ENCODE measurements at regions not wholly inside any gene's neighbourhood (a gene's known extent, or its start where the extent isn't known, plus 50 kb on each side); places are given as distances from the start of the nearest gene placed in this dataset.
A peak's percentile ranks its signal among the peaks of the same experiment; 100 is the strongest.

DNA sequence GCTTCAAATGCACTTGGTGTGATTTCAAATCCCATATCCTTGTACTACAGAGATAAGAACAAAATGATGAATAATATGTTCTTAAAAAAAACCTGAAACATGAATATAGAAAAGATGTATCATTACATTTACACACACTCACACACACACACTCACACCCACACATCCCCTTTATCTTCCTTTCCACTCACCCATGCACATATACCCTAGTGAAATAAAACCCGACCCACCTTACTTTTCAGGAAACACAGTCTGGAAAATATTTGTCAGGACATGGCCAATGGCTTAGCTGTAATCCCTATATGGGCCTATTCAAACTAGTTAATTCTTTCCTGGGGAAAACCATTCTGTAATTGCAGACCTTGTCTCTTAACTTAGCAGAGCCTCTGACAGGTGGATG, 60.8 kb upstream of the EDN1 start:
- no peak for DNase-seq
- Histone ChIP-seq H3K4me3 (no peak overlapping the region), H3K36me3 (no peaks in the 10 kb centered on the region), H3K4me1 (peaks cover 0 to 8% (median 5%) of the 10 kb centered on the region in 4 donors), H3K27ac (no peak overlapping the region), H3K9me3 (no peaks in the 10 kb centered on the region), H3K27me3 (no peaks in the 10 kb centered on the region)
- TF ChIP-seq, protein P1, sequence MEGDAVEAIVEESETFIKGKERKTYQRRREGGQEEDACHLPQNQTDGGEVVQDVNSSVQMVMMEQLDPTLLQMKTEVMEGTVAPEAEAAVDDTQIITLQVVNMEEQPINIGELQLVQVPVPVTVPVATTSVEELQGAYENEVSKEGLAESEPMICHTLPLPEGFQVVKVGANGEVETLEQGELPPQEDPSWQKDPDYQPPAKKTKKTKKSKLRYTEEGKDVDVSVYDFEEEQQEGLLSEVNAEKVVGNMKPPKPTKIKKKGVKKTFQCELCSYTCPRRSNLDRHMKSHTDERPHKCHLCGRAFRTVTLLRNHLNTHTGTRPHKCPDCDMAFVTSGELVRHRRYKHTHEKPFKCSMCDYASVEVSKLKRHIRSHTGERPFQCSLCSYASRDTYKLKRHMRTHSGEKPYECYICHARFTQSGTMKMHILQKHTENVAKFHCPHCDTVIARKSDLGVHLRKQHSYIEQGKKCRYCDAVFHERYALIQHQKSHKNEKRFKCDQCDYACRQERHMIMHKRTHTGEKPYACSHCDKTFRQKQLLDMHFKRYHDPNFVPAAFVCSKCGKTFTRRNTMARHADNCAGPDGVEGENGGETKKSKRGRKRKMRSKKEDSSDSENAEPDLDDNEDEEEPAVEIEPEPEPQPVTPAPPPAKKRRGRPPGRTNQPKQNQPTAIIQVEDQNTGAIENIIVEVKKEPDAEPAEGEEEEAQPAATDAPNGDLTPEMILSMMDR (IDR thresholded peaks at IDR 0.05) = no peak
- intact Hi-C loops (cut with DNase I; ENCODE audit: low total_unique reads) = no loop called here

DNA sequence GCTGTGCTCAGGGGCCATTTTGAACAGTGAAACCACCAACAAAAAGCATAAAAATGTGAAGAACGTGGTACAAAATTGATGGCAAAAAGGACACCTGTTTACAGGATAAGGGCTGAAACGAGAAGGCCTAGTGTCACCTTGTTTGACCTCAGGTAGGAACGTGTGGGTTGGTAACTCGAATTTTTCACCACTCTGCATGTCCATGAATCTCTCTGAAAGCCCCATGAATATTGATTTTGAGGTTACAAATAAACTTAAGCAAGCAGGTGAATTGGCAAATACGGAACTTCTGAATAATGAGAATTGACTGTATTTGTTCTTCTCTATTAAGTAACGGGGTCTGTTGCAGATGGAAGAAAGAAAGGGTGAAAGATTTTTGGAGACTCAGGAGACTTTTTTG, 59.6 kb upstream of the EDN1 start:
- intact Hi-C loops (cut with DNase I; ENCODE audit: low total_unique reads) = loop anchor here (5.0 kb wide), 1 partner anchor 643 kb away; no protein-coding TSS in a partner anchor
- Histone ChIP-seq H3K27me3 (no peaks in the 10 kb centered on the region), H3K9me3 (no peaks in the 10 kb centered on the region), H3K36me3 (no peaks in the 10 kb centered on the region), H3K4me1 (peaks cover 0 to 8% (median 5%) of the 10 kb centered on the region in 4 donors), H3K27ac (no peak overlapping the region), H3K4me3 (no peak overlapping the region)
- TF ChIP-seq, protein P1 (IDR thresholded peaks at IDR 0.05) = no peak
- no peak for DNase-seq

DNA sequence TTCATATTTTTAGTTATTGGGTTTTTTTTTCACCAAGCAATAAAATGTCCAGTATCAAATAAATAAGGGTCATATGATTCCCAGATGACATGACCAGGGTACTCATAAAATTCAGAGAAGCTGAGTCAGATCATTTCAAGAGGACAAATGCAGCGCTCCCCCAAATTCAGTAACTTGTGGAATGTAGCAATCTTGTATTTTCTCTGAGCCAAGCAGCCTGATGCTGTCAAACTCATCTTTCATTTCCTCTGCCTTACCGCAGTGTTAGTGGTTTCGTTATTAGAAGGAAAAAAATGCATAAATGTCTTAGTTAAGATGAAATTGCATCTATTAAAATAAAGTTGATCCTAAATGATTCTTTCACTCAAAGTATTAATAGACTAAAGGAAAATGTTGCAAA, 57.8 kb upstream of the EDN1 start:
- no peak overlapping the region for H3K4me3 ChIP-seq
- intact Hi-C loops (cut with DNase I; ENCODE audit: low total_unique reads) = loop anchor here (5.0 kb wide), 1 partner anchor 645 kb away; no protein-coding TSS in a partner anchor
- peaks cover 0 to 8% (median 5%) of the 10 kb centered on the region in 4 donors for H3K4me1 ChIP-seq
- no peaks in the 10 kb centered on the region for H3K9me3 ChIP-seq
- DNase-seq = no peak
- H3K36me3 ChIP-seq = no peaks in the 10 kb centered on the region
- TF ChIP-seq, protein P1 (IDR thresholded peaks at IDR 0.05) = no peak
- H3K27ac ChIP-seq = no peak overlapping the region
- H3K27me3 ChIP-seq = no peaks in the 10 kb centered on the region

DNA sequence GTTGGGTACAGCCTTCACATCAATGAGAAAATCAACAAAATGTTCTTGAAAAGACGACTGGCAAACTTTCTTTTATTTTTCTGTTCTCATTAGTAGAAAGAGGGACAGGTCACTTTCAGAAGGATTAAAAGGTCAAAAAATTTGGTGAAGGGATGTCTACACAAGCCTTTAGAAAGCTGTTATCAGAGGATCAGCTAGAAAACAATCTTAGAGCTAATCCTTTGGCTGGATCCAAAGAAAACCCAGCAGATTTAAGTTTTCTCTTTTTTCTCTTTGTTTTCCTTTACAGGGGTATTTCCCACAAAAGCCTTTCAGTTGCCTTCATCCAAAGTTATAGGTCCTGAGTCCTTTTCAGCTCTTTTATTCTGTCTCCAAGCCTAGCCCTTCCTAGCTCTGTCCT, 57.3 kb upstream of the EDN1 start:
- TF ChIP-seq, protein P1 (IDR thresholded peaks at IDR 0.05) = no peak
- DNase-seq = no peak
- Histone ChIP-seq H3K4me3 (no peak overlapping the region), H3K4me1 (peaks cover 0 to 8% (median 5%) of the 10 kb centered on the region in 4 donors), H3K27ac (no peak overlapping the region), H3K36me3 (no peaks in the 10 kb centered on the region), H3K27me3 (no peaks in the 10 kb centered on the region), H3K9me3 (no peaks in the 10 kb centered on the region)
- intact Hi-C loops (cut with DNase I; ENCODE audit: low total_unique reads) = loop anchor here (5.0 kb wide), 1 partner anchor 646 kb away; no protein-coding TSS in a partner anchor

DNA sequence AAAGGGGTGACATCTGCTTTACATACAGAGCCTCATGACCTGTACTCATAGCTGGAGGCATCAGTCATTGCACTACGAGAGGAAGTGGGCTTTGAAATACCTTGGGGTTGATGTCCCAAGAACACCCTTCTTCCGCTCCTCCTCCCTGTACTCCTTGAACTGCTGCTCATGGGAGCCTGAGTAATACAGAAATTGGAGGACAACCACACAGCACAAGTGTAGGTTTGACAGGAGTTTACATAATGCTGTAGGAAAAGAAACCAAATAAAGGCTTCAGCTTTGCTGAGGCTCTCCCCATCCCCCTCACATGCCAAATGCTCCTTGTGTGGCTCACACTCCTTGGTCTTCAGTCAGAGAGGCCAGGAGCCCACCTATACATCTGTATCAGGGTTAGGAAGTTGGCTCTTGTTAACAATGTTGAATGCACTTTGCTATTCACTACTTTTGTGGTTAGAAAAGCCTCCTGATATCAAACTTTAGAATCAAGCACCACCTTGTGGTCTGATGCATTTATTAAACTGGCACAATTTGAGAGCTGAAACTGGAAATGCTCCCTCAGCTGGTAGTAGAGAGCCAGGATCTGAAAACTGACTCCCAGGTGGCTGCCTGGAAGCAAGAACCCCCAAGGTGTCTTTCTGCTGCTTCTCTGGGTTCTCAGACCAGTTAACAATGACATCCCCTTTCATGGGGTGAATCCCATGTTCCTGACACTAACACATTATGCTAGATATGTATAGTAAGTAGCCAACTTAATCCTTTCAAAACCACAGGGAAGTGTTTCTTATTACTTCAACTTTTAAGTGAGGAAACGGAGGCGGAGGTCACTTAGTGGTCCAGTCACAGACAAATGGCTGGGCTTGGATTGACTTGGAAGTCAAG, 56.2 kb upstream of the EDN1 start:
- Histone ChIP-seq H3K36me3 (no peaks in the 10 kb centered on the region), H3K9me3 (no peaks in the 10 kb centered on the region), H3K4me3 (no peak overlapping the region), H3K27me3 (no peaks in the 10 kb centered on the region), H3K4me1 (peaks cover 0 to 8% (median 5%) of the 10 kb centered on the region in 4 donors), H3K27ac (no peak overlapping the region)
- intact Hi-C loops (cut with DNase I; ENCODE audit: low total_unique reads) = loop anchor here (5.0 kb wide), 1 partner anchor 647 kb away; no protein-coding TSS in a partner anchor
- TF ChIP-seq, protein P1 (IDR thresholded peaks at IDR 0.05) = peak; percentile 86 to 90
- DNase-seq = no peak

All from tibial artery (tissue), 4 donors.